GM12874 (cell line): ENCODE measurements at regions not wholly inside any gene's neighbourhood (a gene's known extent, or its start where the extent isn't known, plus 50 kb on each side); places are given as distances from the start of the nearest gene placed in this dataset.

Experiments
- CTCF ChIP-seq: IDR thresholded peaks from 2 replicates; pipeline ENCODE4 v1.5.1; 2011; ENCODE audit warnings: low read depth, mild to moderate bottlenecking, control low read depth, low read length, moderate library complexity; ENCODE audit not compliant: insufficient read depth

DNA sequence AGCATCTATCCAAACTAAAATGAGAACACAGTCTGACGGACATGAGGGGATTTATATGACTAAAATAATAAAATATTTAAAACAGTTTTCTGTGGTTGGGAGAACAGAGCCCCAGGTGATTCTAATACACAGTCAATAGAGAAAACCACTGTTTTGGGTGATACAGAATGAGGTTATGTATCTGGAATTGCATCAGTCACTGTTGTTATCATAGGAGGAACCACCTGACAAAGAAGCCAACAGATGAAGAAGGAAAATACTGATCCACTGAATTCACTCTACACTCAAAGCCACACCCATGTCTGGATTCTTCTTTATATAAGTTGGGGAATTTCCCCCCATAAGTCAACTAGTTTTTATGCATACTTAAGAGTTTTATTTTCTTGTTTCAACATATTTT, 799.0 kb downstream of the TLR4 start:
- TF ChIP-seq CTCF: no peak

DNA sequence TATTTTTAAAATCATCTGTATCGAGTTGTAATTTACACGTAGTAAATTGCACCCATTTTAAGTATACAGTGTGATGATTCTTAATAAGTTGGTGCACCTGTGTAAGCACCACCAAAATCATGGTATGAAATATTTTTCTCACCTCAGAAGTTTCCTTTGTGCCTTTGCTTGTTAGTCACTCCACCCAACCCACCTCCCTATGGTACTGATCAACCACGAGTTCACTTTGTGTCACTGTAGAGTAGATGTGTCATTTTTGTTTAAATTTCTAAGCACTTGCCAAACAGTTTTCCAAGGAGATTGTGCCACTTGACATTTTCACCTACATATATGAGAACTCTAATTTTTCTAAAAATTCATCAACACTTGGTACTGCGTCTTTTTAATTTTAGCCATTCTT, 806.5 kb downstream of the TLR4 start:
- TF ChIP-seq CTCF: no peak

GRCh38 chr9:118515947-118516346, 811.7 kb downstream of the TLR4 start:
- TF ChIP-seq CTCF: no peak

DNA sequence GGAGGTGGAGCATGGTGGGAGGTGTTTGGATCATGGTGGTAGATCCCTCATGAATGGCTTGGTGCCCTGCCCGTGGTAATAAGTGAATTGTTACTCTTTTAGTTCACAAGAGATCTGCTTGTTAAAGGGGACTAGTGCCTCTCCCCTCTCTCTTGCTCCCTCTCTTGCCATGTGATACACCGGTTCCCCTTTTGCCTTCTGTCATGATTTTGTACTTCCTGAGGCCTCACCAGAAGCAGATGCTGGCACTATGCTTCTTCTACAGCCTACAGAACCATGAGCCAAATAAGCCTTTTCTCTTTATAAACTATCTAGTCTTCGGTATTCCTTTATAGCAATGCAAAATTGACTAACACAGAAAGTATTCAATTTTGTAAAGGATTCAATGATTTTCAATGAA, 817.1 kb downstream of the TLR4 start:
- no peak for TF ChIP-seq CTCF

- TF ChIP-seq CTCF: peak; percentile 87
Measured at GRCh38 chr9:118522093-118523028, 818.2 kb downstream of the TLR4 start.

DNA sequence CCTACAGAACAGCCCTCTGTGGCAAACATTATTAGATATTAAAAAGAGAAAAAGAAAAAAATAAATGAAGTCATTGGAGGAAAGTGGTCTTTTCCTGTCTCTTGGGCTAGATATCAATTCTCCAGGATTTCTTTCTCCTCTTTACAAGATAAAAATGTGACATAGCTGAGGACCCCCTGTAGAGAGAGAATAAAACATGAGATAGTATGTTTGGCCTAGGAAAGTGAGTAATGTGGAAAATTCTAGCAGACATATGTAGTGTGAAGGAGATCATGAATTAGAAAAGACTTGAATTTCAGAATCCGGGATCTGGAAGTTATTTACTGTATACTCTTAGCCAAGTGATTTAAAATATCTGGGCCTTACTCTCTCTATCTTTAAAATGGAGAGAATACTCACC, 823.1 kb downstream of the TLR4 start:
- TF ChIP-seq CTCF: no peak

DNA sequence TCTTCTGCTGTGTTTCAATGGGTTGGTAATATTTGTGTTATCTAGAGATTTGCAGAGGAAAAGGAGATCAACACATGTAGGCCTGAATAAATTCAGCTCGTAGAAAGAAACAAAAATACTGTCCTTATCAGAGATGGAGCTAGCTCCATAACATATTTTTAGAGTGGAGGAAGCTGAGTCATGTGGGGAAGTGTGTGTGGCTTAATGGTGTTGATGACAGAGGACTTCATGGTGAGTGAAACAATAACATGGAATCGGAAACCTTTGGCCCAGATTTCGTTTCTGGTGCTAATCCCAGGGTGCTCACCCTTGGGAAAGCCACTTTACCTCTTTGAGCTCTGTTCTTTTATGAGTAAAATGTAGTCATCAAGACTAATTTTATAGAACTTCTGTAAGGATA, 825.0 kb downstream of the TLR4 start:
- no peak for TF ChIP-seq CTCF
